Fibroblast of skin of right biceps (primary cell): ENCODE measurements at regions not wholly inside any gene's neighbourhood (a gene's known extent, or its start where the extent isn't known, plus 50 kb on each side); places are given as distances from the start of the nearest gene placed in this dataset.

Experiments
- DNase-seq: peaks from one replicate; pipeline ENCODE4 v3.0.0-alpha.2; 2013

DNA sequence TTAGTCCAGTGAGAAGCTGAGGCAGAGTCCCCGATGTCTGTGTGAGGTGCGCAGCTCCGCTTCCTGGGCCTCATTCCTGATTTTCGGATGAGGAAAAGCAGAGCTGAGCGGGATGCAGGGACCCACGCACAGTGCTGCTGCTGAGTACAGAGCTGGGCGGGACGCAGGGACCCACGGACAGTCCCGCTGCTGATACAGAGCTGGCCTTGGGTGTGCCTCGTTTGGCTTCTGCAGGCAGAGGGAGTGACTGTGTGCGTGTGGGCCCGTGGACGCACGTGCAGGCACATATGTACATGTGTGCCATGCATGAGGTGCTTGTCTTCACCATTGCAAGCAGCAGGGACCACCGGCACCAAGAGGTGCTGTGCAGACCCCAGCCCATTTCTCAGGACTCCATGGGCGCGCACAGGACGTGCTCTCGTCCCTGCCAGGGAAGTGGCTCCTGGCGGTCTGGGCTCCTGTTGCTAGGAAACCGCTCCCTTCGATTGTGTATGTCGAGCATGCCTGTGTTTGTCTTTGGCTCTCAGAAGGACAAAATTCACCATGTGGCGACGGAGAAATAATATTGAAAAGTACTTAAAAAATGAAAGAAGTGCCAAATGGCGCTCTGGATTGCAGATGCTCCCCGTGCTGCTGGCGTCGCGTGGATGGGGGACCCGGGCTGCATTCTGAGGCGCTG, 303.8 kb upstream of the MKI67 start:
- DNase-seq: no peak

DNA sequence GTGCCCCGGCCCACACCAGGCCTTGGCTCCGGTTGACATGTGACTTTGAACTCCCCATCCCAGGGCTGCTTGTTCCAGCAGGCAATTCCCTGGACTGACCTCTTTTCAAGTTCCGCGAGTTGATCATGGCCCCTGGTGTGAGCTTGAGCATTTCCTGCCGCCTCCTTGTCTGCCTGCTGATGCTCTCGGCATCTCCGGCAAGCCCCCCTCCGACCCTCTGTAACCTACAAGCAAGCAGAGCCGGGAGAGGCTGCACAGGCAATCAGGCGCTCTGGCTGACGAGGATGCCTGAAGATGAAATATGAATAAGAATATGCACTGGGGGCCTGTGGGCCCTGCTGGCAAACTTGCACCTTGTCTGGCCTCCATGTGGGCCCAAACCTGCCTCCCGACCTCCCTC, 304.9 kb upstream of the MKI67 start:
- DNase-seq: no peak

DNA sequence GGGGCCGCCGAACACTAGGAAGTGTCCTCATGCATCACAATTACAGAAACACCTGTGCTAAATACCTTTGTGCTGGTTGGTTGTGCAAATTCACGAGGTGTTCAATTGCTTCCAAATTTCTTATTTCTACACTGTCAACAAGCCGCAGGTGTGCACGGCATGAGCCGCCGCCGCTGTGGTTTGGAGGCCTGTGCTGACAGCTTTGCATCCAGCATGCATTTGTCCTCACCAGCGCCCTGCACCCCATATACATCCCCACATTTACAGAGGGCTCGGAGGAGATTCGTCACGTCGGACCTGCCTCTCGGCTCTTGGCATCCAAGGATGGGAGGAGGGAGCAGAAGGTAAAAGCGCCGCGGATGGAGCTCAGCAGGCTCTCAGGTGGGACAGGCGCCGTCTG, 305.3 kb upstream of the MKI67 start:
- no peak for DNase-seq

DNA sequence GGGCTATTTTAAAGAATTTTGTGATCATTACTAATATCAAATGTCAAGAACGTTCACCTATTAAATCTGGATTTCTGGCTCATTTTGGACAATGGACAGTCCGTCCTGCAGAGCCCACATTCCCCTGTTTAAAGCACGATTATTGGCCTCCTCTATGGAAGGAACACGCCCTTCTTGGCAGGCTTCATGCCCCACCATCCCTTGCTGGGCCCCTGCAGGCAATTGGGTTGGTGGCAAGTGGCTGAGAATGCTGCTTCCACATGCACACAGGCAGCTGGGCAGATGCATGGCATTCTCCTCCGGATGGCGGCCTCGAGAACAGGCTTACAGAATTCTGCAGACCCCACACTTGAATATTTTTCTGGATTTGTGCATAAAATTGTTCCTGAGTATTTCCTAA, 305.8 kb upstream of the MKI67 start:
- DNase-seq: no peak

DNA sequence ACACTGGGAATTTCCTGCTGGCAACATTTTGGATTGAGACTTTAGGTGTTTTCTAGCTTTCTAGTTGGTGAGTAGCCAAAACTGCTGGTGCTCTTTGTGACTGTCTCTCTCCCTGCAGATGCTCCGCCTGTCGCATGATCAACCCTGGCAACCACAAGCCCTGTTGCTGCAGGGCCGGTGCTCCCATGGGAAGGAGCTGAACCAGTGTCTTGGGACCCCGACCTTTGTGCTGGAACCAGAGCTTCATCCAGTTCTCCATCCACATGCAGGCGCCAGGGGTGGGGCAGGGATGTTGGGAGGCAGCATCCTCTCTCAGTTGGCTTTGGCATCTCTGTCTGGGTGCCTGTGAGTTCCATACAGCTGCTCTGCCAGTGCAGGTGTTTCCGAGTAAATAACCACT, 306.2 kb upstream of the MKI67 start:
- no peak for DNase-seq

DNA sequence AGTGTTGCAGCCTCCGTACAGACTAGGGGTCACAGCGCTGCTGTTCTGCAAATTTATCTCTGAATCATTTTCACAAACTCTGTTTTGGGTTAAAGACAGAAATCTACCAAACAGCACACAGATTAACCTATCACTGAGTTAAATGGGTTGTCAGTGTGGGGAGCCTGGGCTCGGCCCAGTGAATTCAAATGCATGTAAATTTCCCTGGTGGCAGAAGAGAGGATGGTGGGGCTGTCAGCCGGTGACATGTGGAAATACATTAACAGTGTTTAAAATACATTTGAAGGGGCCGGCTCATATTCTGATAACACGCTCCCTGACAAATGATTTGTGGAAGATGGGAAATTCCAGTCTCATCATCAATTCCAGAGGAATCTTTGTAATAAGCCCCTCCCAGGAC, 309.6 kb upstream of the MKI67 start:
- DNase-seq: no peak

DNA sequence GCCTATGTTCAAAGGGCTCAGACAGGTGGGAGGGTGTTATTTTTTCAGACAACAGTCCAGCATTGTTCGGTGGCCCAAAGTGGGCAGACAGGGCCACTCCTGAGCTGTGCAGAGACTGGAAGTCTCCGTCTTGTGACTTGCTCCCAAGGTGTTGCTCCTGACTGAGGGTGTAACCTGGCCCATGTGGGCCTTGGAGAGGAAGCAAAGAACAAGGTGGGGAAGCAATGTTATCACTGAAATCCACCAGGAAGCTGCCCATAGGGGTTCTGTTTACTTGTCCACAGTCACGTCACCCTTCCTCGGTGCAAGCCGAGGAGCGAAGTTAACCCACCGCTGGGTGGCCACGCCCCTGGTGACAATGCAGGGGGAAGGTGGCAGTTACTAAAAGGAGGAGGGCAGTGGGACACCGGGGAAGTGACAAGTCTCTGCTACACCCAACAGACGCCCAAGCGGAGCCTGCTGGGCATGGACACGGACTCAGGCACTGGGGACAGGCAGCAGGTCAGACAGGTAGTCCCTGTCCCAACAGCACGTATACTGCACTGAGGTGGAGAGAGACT, 311.6 kb upstream of the MKI67 start:
- no peak for DNase-seq

DNA sequence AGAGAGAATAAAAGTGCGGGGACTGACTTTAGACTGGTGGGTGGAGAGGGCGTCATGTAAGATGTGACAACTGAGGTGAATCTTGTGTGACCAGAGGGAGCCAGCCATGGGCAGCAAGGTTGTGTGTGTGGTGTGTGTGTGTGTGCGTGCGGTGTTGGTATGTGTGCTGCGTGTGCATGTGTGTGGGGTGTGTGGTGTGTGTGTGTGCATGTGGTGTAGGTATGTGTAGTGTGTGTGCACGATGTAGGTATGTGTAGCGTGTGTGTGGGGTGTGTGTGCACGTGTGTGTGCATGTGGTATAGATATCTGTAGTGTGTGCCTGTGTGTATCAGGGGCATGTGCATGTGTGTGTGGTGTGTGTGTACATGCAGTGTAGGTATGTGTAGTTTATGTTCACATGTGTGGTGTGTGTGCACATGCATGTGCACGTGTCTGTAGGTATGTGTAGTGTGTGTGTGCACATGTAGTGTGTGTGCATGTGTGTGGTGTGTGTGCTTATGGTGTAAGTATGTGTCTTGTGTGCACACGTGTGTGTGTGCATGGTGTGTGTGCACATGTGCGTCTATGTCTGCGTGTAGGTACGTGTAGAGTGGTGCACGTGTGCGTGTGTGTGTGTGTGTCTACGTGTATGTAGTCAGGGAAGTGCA, 312.3 kb upstream of the MKI67 start:
- no peak for DNase-seq

DNA sequence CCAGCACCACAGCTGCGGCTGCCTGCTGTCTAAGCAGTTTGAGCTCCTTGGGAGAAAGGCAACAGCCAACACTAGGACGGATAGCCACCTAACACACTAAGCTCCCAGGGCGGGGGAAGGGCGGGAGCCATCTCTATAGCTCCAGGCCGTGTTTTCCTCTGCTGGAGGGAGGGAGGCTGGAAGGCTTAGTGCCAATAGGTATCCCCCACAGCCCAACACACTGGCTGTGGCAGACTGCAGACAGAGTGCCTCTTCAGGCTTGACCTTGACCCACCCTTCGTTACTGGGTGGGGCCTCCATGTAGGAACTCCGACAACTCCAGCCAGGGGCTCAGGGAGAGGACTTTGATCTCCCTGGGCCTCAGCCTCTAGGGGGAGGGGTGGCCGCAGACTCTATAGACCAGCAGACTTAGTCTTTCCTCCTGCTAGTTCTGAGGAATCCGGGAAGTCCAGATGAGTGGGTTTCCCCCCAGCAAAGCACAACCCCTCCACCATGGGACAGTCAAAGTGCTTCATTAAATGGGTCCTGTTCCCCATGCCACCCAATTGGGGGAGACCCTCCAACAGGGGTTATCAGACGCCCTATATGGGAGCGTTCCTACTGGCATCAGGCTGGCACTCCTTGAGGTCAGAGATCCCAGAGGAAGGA, 314.4 kb upstream of the MKI67 start:
- DNase-seq: no peak

DNA sequence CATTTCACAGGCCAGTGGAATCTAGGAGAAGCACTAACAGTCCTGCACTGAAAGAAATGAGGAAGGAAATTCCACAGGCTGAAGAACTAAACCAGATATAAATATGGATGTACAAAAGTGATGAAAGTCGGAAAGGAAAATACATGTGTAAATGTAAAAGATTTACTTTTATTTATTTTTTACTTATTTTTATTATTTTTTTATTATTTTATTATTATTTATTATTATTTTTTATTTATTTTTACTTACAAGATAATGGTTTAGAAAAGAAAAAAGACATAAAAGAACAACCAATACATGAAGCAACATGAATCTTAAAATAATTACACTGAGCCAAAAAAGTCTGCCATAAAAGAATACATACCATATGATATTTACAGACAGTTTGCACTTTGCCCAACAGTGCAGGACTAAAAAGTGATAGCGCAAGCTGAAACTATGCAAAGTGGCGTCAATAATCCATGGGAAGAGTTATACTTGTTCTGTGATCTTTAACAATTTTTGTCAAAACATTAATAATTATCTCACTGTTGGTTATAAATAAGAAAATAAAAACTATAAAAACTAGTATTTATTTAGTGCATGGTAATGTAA, 317.8 kb upstream of the MKI67 start:
- no peak for DNase-seq

DNA sequence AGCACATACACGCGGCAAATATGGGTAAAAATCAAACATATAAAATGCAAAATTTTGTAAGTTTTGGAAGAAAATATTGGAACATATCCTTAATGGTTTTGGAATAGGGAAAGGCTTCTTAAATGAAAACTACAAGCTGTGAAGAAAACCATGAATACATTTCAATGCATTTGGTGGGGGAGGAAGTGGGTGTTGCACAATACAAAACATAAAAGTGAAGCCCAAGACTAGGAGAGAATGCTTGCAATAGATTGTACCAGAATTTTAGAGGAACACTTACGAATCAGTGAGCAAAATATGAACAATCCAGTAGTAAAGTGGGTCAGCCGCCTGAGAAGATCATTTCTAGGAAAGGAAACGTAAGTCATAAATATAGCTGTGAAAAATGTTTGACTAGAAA, 322.6 kb upstream of the MKI67 start:
- no peak for DNase-seq

DNA sequence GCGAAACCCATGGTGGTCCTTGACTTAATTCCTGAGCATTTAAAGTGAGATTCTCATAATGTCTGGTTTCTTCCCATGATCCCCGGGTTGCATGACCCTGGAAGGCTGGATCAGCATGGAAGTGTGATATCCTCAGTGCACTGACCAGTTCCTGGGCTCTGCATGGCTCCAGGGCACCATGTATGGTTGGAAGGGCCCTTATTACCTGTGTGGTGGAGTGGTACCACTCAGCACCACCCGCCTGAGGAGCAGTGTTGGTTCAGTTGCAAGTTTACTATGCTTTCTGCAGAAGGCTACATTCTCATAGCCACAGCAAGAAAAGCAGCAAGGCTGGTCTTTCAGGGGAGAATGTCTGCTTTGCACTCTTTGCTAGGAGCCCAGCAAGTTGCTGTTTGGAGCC, 325.7 kb upstream of the MKI67 start:
- DNase-seq: no peak

DNA sequence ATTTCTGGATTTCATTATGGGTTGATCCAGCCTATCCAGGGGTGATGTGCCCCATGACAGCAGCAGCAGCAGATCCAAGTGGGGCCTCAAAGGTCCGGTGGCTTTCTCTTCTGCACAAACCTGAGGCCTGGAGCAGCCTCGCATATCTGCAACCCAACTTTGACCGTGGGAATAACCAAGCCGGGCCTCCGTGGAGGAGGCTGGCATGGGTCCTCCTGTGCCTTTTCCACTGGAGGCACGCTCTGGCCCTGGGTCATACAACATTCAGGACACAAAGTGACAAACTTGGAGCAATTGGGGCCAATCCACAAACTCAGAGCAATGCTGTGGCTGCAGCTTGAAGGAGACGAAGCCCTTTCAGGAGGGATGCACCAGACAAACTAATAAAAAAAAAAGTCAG, 330.0 kb upstream of the MKI67 start:
- no peak for DNase-seq

DNA sequence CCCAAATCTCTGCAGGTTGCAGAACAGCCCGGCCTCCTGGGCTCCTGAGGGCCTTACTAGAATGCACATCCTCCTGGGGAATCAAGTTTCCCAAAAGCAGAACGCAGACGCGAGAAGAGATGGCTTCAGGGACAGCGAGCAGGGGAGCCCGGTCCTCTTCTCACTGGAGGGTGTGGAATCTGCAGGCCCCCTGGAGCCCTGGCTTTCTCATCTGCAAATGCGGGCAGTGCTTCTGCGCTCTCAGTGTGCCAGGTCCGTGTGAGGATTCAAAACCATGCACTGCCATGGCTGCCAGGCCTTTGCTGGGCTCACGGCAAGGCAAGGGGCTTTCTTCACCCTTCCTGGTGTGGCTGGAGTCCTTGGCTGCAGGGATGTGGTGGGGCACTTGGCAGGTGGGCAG, 330.9 kb upstream of the MKI67 start:
- DNase-seq: no peak

DNA sequence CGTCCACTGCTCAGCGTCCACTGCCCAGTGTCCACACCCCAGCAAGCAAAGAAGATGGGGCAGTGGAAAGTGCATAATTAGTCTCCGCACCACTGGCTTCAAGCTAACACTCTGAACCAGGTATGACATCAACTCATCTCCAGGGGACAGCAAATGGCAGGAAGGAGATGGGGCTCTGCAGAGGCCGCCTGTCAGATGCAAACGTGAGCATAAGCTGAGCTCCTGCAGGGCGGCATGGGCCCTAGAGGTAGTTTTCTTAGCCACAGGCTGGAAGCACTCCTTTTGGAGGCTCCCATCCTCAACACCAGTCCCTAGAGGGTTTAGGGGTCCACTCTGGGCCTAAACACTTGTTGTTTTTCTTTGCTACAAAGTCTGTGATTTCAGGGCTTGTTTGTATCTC, 335.8 kb upstream of the MKI67 start:
- DNase-seq: no peak

DNA sequence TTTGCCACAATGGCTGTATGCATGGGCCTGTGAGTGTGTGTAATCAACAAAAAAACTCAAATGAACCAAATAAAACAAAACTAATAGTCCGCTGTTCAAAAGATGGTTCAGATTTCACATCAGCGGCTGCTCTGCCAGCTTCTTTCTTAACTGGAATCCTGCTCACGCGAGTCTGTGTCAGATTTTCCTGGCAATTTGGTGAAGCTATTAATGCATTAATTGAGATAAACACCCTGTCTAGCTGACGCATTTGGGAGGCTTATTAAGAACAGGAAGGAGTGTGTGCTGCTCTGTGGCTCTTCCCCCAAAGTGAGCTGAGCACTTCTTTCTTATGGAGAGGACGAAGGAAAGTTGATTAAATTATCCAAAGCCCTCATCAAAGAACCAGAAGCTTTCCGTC, 336.6 kb upstream of the MKI67 start:
- DNase-seq: no peak

DNA sequence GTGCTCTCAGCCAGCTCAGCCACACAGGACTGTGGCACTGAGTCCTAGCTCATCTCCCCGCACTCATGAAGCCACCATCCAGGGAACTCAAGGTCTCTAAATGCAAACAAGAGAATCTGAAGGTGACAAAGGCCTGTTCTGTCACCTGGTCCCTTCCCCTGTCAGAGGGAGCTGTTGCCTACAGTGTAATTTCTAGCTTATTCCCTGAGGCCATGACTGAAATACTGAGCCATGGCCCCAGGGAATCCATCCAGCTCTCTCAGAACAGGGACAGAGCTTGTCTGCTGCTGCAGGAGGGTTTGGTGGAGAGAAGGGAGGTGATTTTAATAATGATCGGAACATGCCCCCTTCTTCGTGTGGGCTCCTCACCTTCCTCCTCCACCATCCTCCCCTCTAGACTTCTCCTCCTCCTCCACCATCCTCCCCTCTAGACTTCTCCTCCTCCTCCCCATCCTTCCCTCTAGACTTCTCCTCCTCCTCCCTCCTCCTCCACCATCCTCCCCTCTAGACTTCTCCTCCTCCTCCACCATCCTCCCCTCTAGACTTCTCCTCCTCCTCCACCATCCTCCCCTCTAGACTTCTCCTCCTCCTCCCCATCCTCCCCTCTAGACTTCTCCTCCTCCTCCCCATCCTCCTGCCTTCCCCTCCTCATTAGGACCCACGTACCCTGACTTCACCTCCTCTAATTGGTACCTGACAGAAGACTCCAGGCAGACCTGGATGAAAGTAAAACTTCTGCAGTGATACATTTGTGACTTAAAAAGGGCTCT, 338.0 kb upstream of the MKI67 start:
- peak; percentile 36 for DNase-seq

DNA sequence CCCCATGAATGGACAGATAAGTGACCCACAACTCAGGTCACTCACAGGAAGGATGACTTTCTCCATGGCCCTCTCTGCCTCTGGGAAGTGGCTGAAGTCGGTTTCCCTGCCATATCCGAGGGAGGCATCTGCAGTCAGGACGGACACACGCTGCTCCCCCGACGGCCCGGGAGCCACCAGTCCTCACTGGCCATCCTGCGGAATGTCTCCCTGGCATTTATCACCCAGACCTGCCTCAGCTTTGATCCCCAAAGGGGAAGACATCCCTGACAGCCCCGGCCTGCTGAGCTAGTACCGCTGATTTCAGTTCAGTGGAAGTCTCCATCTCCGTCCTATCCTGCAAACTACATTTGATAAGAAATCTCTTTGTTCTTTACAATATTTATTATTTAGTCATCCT, 339.5 kb upstream of the MKI67 start:
- DNase-seq: no peak

DNA sequence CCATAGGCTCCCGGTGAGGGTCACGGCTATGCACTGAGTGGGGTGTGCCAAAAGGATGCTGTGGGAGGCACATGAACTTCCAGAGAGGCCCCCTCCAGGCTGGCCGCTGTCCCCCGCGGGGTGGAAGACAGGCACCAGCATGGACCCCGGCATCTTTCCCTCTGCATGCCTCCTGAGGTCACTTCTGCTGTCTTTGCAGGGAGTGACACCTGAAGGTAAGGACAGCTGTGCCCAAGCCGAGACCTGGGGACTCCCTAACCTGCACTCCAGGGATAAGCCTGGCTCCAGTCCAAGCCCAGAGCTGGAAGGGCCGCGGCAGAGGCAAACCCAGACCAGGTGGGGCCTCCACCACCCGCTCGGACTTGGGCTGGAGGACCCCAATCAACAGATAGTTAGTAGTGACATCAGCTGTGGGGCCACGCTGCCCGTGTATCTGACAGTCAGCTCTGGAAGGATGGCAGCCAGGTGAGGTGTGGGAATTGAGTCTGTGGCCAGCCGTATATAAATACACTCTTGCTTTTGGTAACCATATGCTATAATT, 340.7 kb upstream of the MKI67 start:
- DNase-seq: no peak

DNA sequence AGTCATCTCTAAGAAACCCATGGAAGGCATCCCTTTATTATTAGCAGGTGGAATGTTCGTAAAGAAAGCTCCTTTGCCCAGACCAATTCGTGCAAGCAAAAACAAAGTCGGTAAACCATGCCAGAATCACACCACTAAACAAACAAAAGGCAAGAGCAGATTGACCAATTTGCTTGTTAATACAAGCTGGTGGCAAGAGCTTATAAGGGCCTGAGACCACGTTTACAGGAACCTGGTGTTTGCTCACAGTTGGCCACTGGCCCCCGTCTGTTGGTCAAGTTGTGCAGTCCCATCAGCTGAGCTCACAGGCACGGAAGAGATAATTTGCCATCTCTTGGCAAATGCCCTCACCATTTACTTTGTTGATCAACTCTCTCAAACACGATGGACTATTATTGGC, 342.2 kb upstream of the MKI67 start:
- no peak for DNase-seq

DNA sequence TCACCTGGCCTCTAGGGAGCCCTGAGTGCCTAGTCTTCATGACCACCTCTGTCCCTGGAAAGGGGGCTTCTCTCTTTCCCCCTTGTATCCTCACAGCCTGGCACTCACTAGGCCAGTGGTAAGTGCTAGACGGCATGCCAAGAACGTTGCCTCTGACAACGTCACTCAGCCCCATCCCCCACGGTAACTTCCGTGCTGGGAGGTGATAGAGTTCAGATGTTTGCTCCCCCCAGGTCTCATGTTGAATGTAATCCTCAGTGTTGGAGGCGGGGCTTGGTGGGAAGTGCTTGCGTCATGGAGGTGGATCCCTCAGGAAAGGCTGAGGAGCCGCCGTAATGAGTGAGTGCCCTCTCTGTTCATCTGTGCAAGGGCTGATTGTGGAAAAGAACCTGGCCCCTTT, 343.3 kb upstream of the MKI67 start:
- no peak for DNase-seq

DNA sequence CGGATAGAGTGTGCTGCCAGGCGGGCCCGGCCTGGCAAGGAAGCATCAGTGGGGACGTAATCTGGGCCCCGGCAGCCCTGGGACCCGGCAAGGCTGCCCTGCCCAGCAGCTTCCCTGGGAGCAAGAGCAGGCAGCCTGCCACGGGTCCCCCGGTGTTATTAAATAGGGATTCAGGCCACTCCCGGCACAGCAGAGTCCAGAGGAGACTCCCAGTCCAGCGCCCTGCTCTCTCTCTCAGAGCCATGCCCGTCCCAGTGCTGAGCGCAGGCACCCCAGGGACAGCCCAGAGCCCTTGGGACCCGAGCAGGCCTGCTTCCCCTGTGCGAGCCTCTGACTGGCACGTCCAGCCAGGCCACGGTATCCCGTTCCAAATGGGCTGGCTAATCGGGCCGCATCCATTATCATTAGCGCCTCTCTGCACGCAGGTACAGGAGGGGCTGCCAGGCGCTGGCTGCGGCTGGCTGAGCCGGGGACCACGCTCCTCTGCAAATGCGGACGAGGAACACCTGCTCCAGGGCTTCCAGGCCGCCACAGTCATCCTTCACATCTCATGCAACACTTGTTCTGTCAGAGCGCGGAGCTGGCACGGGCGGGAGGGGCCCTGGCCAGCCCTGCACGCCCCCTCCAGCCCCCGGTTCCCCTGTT, 344.2 kb upstream of the MKI67 start:
- no peak for DNase-seq
